ENCODE measurements at regions not wholly inside any gene's neighbourhood (a gene's known extent, or its start where the extent isn't known, plus 50 kb on each side); places are given as distances from the start of the nearest gene placed in this dataset.

DNA sequence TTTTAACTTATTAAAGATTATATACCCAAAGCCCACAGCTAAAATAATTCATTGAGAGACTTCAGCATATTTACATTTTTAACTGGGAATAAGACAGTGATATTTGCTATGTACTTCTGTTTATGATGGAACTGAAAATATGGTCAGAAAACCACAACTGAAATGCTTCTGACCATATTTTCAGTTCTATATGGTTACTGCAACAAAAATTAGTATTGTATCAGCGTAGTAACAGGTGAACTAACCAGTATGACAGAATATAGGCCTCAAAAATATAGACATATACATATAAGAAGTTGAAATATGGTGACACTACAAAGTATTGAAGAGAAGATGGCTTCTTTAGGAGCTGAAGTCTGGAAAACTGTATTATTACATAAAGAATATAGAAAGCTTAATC lies 857.4 kb downstream of the OLFM4 start:
- no peaks in the 10 kb centered on the region for H3K36me3 ChIP-seq (ENCODE audit: insufficient read depth, low read depth, low read length)
- H3K9ac ChIP-seq (ENCODE audit: low read depth, low read length): no peak overlapping the region
- no peaks in the 10 kb centered on the region for H3K27me3 ChIP-seq (ENCODE audit: insufficient read depth, low read length)
- H3K9me3 ChIP-seq (ENCODE audit: insufficient read depth, low read depth, low read length): no peaks in the 10 kb centered on the region
- H3K4me1 ChIP-seq (ENCODE audit: insufficient read depth, low read length): no peaks in the 10 kb centered on the region
- no peak overlapping the region for H3K4me3 ChIP-seq (ENCODE audit: low read length)
- no peak overlapping the region for H3K27ac ChIP-seq (ENCODE audit: low read length)

DNA sequence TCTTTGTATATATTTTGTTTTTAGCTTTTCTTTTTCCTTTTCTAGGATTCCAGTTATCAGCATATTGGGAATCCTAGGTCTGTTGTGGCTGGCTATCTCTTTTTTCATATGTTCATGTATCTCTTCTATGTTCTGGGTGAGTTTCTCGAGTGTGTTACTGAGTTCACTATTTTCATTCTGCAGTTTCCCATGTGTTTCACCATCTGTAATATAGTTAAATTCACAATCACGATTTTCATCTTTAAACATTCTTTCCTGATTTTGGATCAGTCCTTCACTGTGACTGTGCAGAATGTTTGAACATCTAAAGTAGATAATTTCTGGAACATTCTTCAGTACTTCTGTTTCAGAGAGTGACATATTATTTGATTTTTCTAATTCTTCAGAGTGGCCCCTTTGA lies 862.1 kb downstream of the OLFM4 start:
- no peak overlapping the region for H3K9ac ChIP-seq (ENCODE audit: low read depth, low read length)
- no peak overlapping the region for H3K4me3 ChIP-seq (ENCODE audit: low read length)
- H3K36me3 ChIP-seq (ENCODE audit: insufficient read depth, low read depth, low read length): no peaks in the 10 kb centered on the region
- H3K27me3 ChIP-seq (ENCODE audit: insufficient read depth, low read length): no peaks in the 10 kb centered on the region
- H3K9me3 ChIP-seq (ENCODE audit: insufficient read depth, low read depth, low read length): no peaks in the 10 kb centered on the region
- H3K4me1 ChIP-seq (ENCODE audit: insufficient read depth, low read length): no peaks in the 10 kb centered on the region
- no peak overlapping the region for H3K27ac ChIP-seq (ENCODE audit: low read length)

GRCh38 chr13:53901593-53901992 lies 873.0 kb downstream of the OLFM4 start:
- no peaks in the 10 kb centered on the region for H3K9me3 ChIP-seq (ENCODE audit: insufficient read depth, low read depth, low read length)
- H3K4me3 ChIP-seq (ENCODE audit: low read length): no peak overlapping the region
- H3K27me3 ChIP-seq (ENCODE audit: insufficient read depth, low read length): no peaks in the 10 kb centered on the region
- H3K27ac ChIP-seq (ENCODE audit: low read length): no peak overlapping the region
- H3K4me1 ChIP-seq (ENCODE audit: insufficient read depth, low read length): no peaks in the 10 kb centered on the region
- H3K36me3 ChIP-seq (ENCODE audit: insufficient read depth, low read depth, low read length): no peaks in the 10 kb centered on the region
- H3K9ac ChIP-seq (ENCODE audit: low read depth, low read length): no peak overlapping the region

- no peaks in the 10 kb centered on the region for H3K27me3 ChIP-seq (ENCODE audit: insufficient read depth, low read length)
- no peaks in the 10 kb centered on the region for H3K4me1 ChIP-seq (ENCODE audit: insufficient read depth, low read length)
- no peak overlapping the region for H3K9ac ChIP-seq (ENCODE audit: low read depth, low read length)
- H3K9me3 ChIP-seq (ENCODE audit: insufficient read depth, low read depth, low read length): no peaks in the 10 kb centered on the region
- H3K27ac ChIP-seq (ENCODE audit: low read length): no peak overlapping the region
- H3K36me3 ChIP-seq (ENCODE audit: insufficient read depth, low read depth, low read length): no peaks in the 10 kb centered on the region
- no peak overlapping the region for H3K4me3 ChIP-seq (ENCODE audit: low read length)
These were observed 879.3 kb downstream of the OLFM4 start for GRCh38 chr13:53907891-53908290.

- no peak overlapping the region for H3K4me3 ChIP-seq (ENCODE audit: low read length)
- H3K4me1 ChIP-seq (ENCODE audit: insufficient read depth, low read length): no peaks in the 10 kb centered on the region
- H3K27ac ChIP-seq (ENCODE audit: low read length): no peak overlapping the region
- H3K9ac ChIP-seq (ENCODE audit: low read depth, low read length): no peak overlapping the region
- no peaks in the 10 kb centered on the region for H3K36me3 ChIP-seq (ENCODE audit: insufficient read depth, low read depth, low read length)
- no peaks in the 10 kb centered on the region for H3K9me3 ChIP-seq (ENCODE audit: insufficient read depth, low read depth, low read length)
- no peaks in the 10 kb centered on the region for H3K27me3 ChIP-seq (ENCODE audit: insufficient read depth, low read length)
These were observed 892.3 kb downstream of the OLFM4 start for GRCh38 chr13:53920916-53921315.

GRCh38 chr13:53921473-53921872 lies 892.9 kb downstream of the OLFM4 start:
- no peaks in the 10 kb centered on the region for H3K36me3 ChIP-seq (ENCODE audit: insufficient read depth, low read depth, low read length)
- H3K4me1 ChIP-seq (ENCODE audit: insufficient read depth, low read length): no peaks in the 10 kb centered on the region
- H3K4me3 ChIP-seq (ENCODE audit: low read length): no peak overlapping the region
- H3K27me3 ChIP-seq (ENCODE audit: insufficient read depth, low read length): no peaks in the 10 kb centered on the region
- H3K27ac ChIP-seq (ENCODE audit: low read length): no peak overlapping the region
- no peaks in the 10 kb centered on the region for H3K9me3 ChIP-seq (ENCODE audit: insufficient read depth, low read depth, low read length)
- H3K9ac ChIP-seq (ENCODE audit: low read depth, low read length): no peak overlapping the region

- H3K27me3 ChIP-seq (ENCODE audit: insufficient read depth, low read length): peaks cover 20% of the 10 kb centered on the region
- H3K9me3 ChIP-seq (ENCODE audit: insufficient read depth, low read depth, low read length): no peaks in the 10 kb centered on the region
- H3K4me1 ChIP-seq (ENCODE audit: insufficient read depth, low read length): peaks cover 14% of the 10 kb centered on the region; the same call in 1 of the 2 replicates
- no peak overlapping the region for H3K27ac ChIP-seq (ENCODE audit: low read length)
- no peak overlapping the region for H3K9ac ChIP-seq (ENCODE audit: low read depth, low read length)
- no peaks in the 10 kb centered on the region for H3K36me3 ChIP-seq (ENCODE audit: insufficient read depth, low read depth, low read length)
- peak overlapping the region; percentile 33; the same call in 1 of the 2 replicates for H3K4me3 ChIP-seq (ENCODE audit: low read length)
These were observed 913.1 kb downstream of the OLFM4 start for GRCh38 chr13:53941588-53942190.

DNA sequence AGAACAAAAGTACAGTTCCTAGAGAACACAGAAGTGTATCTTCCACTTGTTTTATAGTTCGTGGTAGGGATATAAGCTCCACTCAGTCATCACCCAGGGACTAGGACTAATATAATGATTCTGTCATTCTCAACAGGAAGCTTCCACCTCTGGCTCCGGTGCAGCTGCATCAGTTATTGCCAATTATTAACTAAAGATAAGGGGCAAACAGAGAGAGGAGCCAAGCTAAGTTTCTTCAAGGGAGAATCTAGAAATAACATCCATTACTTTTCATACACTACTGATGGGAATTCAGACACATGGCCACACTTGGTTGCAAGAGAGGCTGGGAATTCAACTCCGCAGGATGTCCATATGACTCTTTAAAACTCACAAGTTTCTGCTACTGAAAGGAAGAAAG lies 917.9 kb downstream of the OLFM4 start:
- Histone ChIP-seq H3K36me3 (ENCODE audit: insufficient read depth, low read depth, low read length) (no peaks in the 10 kb centered on the region), H3K27ac (ENCODE audit: low read length) (no peak overlapping the region), H3K27me3 (ENCODE audit: insufficient read depth, low read length) (peaks cover 16% of the 10 kb centered on the region), H3K9ac (ENCODE audit: low read depth, low read length) (no peak overlapping the region), H3K9me3 (ENCODE audit: insufficient read depth, low read depth, low read length) (no peaks in the 10 kb centered on the region), H3K4me1 (ENCODE audit: insufficient read depth, low read length) (peaks cover 11% of the 10 kb centered on the region; the same call in 1 of the 2 replicates), H3K4me3 (ENCODE audit: low read length) (no peak overlapping the region)

DNA sequence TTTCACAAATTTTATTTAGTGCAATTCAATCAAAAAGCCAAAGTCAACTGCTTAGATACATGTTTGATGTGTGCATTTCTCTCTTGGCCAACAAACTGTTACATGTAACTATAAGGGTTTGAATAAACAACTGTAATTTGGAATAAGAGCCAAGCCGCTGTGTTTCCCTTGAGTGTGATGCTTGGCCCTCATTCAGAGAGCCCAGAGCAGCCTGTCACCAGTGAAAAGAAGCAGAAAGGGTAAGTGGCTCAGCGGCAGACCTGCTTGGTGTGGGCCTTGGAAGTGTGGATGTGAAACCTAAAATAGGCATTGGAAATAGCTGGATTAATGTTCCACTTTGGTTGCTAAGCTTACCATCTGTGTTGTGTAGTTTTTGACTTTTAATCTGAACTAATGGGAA lies 924.6 kb downstream of the OLFM4 start:
- H3K27me3 ChIP-seq (ENCODE audit: insufficient read depth, low read length): no peaks in the 10 kb centered on the region
- no peaks in the 10 kb centered on the region for H3K4me1 ChIP-seq (ENCODE audit: insufficient read depth, low read length)
- no peak overlapping the region for H3K9ac ChIP-seq (ENCODE audit: low read depth, low read length)
- no peak overlapping the region for H3K27ac ChIP-seq (ENCODE audit: low read length)
- no peaks in the 10 kb centered on the region for H3K9me3 ChIP-seq (ENCODE audit: insufficient read depth, low read depth, low read length)
- no peak overlapping the region for H3K4me3 ChIP-seq (ENCODE audit: low read length)
- H3K36me3 ChIP-seq (ENCODE audit: insufficient read depth, low read depth, low read length): no peaks in the 10 kb centered on the region

All from iPS-20b (cell line).